GM06990 (cell line): ENCODE measurements at regions not wholly inside any gene's neighbourhood (a gene's known extent, or its start where the extent isn't known, plus 50 kb on each side); places are given as distances from the start of the nearest gene placed in this dataset.
"Not testable (repeated sequence)": the region's sequence is repeated elsewhere in the genome, so short reads cannot be mapped to it uniquely, and the experiment has no call there.

Experiments
- DNase-seq: peaks from one replicate; pipeline ENCODE4 v3.0.0-alpha.2; 2011; ENCODE audit not compliant: insufficient read length; ENCODE audit errors: extremely low read depth
- H3K27me3 ChIP-seq: replicated peaks from 2 replicates; pipeline ENCODE4 v1.6.0; 2011; ENCODE audit warnings: low read length; ENCODE audit not compliant: control insufficient read depth, insufficient read depth
- H3K36me3 ChIP-seq: 2 replicates; pipeline ENCODE4 v1.5.1; 2011; ENCODE audit warnings: low read length; ENCODE audit not compliant: control insufficient read depth, insufficient read depth
- H3K4me3 ChIP-seq: replicated peaks from 2 replicates; pipeline ENCODE4 v1.5.1; 2011; ENCODE audit warnings: low read depth, mild to moderate bottlenecking, control low read depth, low read length
- TF ChIP-seq, protein P1 (sequence below): IDR thresholded peaks from 2 replicates; pipeline ENCODE4 v1.5.1; 2011; ENCODE audit warnings: low read length, control low read depth, mild to moderate bottlenecking, inconsistent platforms; ENCODE audit not compliant: insufficient read depth, poor library complexity, severe bottlenecking

- Histone ChIP-seq H3K4me3 (no peak overlapping the region), H3K36me3 (no peaks in the 10 kb centered on the region), H3K27me3 (no peaks in the 10 kb centered on the region)
- no peak for DNase-seq
- TF ChIP-seq, protein P1, sequence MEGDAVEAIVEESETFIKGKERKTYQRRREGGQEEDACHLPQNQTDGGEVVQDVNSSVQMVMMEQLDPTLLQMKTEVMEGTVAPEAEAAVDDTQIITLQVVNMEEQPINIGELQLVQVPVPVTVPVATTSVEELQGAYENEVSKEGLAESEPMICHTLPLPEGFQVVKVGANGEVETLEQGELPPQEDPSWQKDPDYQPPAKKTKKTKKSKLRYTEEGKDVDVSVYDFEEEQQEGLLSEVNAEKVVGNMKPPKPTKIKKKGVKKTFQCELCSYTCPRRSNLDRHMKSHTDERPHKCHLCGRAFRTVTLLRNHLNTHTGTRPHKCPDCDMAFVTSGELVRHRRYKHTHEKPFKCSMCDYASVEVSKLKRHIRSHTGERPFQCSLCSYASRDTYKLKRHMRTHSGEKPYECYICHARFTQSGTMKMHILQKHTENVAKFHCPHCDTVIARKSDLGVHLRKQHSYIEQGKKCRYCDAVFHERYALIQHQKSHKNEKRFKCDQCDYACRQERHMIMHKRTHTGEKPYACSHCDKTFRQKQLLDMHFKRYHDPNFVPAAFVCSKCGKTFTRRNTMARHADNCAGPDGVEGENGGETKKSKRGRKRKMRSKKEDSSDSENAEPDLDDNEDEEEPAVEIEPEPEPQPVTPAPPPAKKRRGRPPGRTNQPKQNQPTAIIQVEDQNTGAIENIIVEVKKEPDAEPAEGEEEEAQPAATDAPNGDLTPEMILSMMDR = no peak
These were observed 412.1 kb downstream of the ADAM29 start for GRCh38 chr4:175330236-175330635.

DNA sequence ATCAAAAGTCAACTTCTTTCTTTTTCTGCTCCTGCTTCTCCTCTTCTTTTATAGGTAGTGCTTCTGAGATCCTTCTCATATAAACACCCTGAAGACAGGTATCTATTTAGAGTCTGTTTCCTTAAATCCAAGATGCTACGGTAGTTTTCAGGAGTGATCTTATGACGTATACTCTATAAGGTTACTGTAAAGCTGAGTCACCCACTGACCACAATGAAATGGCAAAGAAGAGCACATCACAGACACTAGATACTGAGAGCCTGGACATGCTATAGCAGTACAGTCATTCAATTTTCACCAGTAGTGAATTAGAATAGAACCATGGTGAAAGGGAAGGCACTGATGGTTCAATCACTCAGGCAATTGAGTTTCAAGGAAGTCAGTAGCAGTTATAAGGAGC, 412.5 kb downstream of the ADAM29 start:
- no peak for DNase-seq
- TF ChIP-seq, protein P1 = no peak
- Histone ChIP-seq H3K36me3 (no peaks in the 10 kb centered on the region), H3K4me3 (no peak overlapping the region), H3K27me3 (no peaks in the 10 kb centered on the region)

DNA sequence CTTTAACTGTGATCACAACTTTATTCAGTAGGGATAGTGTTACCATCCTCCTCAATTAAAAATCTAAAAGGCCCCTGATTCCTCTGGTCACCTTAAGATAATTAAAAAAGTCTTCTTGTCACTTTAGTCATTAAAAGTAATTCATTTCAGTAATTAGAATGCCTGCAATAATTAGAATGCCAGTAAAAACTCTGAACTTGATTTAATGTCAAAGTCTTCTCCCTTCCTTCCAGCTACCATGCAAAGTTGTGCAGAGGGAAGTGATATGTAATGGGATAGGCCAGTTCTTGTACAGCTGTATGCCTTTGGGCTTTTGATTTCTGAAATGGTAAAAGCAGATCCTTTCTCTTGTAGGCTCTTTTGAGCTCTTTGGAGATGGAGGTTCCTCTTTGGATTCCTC, 417.2 kb downstream of the ADAM29 start:
- no peak for DNase-seq

DNA sequence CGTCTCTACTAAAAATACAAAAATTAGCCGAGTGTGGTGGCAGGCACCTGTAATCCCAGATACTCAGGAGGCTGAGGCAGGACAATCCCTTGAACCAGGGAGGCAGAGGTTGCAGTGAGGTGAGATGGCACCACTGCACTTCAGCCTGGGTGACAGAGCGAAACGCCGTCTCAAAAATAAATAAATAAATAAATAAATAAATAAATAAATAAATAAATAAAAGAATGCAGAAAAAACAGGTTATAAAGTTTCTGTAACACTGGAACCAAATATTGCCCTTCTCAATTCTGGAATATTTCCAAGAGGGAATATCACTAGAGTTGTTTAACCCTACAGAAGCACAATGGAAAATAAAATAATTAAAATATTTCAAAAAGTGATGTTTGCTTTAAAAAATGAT, 418.4 kb downstream of the ADAM29 start:
- not testable (repeated sequence) for H3K27me3 ChIP-seq, H3K36me3 ChIP-seq, DNase-seq

More for the DNA sequence above, 417.2 kb downstream of the ADAM29 start:
- TF ChIP-seq, protein P1 = no peak
- H3K36me3 ChIP-seq = no peaks in the 10 kb centered on the region
- H3K4me3 ChIP-seq = no peak overlapping the region
- H3K27me3 ChIP-seq = no peaks in the 10 kb centered on the region

GRCh38 chr4:175339100-175339707, 421.0 kb downstream of the ADAM29 start:
- H3K27me3 ChIP-seq = no peaks in the 10 kb centered on the region
- TF ChIP-seq, protein P1 = no peak
- no peak for DNase-seq
- H3K36me3 ChIP-seq = no peaks in the 10 kb centered on the region
- H3K4me3 ChIP-seq = no peak overlapping the region

More for the DNA sequence above, 418.4 kb downstream of the ADAM29 start:
- not testable (repeated sequence) for H3K4me3 ChIP-seq

GRCh38 chr4:175341203-175341755, 423.1 kb downstream of the ADAM29 start:
- Histone ChIP-seq H3K4me3 (no peak overlapping the region), H3K27me3 (no peaks in the 10 kb centered on the region), H3K36me3 (no peaks in the 10 kb centered on the region)
- TF ChIP-seq, protein P1 = no peak
- no peak for DNase-seq
